ENCODE measurements at regions not wholly inside any gene's neighbourhood (a gene's known extent, or its start where the extent isn't known, plus 50 kb on each side); places are given as distances from the start of the nearest gene placed in this dataset.

DNA sequence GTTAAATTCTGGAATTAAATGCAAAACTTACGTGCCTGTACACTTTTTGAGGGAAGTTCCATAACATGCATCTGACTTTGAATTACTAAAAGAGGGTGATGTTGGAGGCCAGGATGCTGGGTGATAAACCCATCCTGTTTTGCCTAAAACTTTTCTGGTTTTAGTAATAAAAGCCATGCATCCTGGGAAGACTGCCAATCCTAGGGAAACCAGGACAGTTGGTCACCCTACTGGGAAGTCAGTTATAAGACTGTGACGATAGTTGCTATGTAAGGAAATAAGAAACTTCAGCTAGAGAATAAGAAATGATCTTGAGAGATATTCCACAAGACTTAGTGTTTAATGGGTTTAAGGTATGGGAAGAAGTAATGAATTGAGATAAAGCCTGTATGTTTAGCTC lies 336.6 kb upstream of the LYPLAL1 start:
- intact Hi-C loops (cut with DNase I) = no loop called here
- DNase-seq (ENCODE audit: low spot score) = no peak

DNA sequence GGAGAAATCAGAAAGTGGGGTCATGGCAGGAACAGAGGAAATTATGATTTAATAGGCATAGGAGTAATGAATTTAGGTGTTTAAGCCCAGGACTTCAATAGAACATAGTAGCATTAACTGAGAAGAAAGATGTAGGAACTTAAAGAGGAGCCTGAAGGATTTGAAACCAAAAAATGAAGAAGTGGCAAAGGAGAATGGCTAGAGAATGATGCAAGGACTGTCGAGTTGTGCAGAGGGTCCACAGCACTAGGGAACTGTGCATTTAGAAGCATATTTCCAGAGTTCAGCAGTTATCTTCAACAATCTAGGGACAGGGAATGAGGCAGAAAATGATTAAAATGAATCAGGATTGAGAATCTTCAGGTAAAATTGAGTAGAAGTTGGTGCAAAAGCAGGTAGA lies 328.1 kb upstream of the LYPLAL1 start:
- intact Hi-C loops (cut with DNase I) = no loop called here
- no peak for DNase-seq (ENCODE audit: low spot score)

DNA sequence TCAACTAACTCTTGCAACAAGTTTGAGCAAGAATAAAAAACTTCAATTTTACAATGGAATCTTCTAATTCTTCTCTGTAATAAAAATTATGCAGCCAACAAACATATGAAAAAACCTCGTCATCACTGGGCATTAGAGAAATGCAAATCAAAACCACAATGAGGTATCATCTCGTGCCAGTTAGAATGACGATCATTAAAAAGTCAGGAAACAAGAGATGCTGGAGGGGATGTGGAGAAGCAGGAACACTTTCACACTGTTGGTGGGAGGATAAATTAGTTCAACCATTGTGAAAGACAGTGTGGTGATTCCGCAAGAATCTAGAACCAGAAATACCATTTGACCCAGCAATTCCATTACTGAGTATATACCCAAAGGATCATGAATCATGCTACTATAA lies 327.5 kb upstream of the LYPLAL1 start:
- intact Hi-C loops (cut with DNase I) = no loop called here
- no peak for DNase-seq (ENCODE audit: low spot score)

DNA sequence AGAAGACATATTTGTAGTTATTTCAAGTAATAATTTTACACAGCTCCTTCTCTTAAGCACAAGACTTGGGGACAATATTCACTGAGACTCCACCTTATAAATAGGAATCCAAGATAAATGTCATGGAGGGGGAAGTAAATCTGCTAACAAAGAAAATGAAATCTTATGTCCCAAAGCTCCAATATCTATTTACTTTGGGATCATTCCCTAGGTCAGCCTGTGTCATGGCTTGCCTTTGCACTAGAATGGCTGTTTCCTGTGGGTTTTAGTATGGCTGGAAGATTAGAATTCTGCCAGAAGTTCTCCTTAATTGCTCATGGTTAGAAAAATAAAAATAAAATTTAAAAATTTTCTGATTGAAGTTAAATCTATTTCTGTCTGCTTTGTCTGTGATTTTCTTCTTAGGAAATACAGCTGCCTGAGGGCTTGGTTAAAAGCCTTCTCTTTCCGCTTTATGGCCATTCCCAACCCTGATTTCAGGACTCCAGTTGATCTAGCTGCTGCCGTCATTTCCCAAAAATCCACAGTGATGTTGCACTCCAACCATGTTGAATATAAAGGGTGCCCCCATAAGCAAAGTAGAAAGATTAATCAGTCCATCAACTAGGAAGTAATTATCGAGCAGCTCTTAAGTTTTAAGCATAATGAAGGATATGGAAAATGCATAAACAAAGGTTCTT lies 326.4 kb upstream of the LYPLAL1 start:
- DNase-seq (ENCODE audit: low spot score) = no peak
- intact Hi-C loops (cut with DNase I) = no loop called here

DNA sequence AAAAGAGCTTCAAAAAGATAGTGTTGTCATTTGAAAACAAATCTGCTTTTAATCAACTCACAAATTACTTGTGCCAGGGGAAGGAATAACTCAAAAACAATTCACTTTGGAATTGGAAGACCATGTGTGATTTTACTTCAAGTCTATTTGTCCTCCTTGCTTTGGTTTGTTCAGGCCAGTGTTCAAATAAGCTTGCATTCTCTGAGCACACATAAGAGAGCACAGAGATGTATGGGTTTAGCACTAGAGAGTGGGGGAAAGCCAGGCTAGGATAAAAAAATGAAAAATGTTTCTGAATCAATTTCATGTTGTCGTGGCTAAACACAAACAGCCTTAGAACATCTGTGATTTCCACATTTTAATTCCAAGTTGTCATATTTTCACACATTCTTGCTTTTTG lies 325.7 kb upstream of the LYPLAL1 start:
- DNase-seq (ENCODE audit: low spot score) = no peak
- intact Hi-C loops (cut with DNase I) = no loop called here

DNA sequence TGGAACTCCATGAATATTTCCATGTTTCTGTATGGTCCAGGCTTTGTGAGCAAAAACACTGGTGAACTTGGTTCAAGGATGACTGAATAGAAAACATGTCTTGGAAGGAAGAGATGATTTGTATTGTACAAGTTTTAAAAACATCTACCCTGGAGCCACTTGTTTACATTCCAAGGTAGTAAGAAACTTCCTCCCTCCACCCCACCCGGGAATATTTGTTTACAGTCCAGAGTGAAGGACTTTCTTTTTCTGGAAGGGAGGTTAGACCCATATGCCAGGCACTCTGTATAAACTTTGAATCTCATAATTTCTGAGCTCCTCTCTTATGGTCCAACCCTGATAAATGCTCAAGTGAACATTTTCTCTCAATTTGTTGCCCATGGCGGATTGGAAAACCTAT lies 323.3 kb upstream of the LYPLAL1 start:
- intact Hi-C loops (cut with DNase I) = no loop called here
- no peak for DNase-seq (ENCODE audit: low spot score)

DNA sequence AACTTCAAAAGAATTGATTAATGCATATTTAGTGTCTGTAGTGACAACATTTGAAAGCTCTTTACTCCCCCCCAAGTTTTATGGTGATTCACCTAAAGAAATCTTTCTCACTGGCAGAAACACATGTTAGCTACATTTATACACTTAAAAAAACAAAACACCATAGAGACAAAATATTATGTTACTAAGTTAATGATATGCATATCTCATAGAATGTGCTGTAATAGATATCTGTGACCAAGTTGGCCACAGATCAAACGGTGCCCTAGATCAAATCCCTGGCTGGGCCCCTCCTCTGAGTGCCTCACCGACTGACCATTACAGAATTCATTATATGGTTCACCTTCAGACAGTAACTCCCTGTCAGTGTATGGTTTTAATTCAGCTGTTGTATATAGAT lies 322.1 kb upstream of the LYPLAL1 start:
- intact Hi-C loops (cut with DNase I) = no loop called here
- no peak for DNase-seq (ENCODE audit: low spot score)

DNA sequence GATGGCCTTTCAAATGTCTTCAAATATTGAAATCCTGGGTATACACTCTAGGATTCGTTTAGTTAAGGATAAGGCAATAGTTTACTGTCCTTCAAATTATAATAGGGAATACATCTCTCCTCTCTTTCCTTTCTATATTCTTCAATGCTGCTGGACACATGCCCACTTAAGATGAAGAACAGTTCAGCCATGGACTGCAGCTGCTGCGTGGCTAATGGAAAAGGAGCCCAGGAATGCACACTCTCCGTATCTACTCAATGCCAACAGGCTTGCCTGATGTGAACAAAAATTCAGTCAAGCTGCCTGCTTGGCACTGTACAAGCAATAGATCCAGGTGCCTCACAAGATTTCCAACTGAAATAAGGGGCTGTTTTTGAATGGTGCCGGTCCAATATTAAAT lies 321.2 kb upstream of the LYPLAL1 start:
- DNase-seq (ENCODE audit: low spot score) = no peak
- intact Hi-C loops (cut with DNase I) = no loop called here

DNA sequence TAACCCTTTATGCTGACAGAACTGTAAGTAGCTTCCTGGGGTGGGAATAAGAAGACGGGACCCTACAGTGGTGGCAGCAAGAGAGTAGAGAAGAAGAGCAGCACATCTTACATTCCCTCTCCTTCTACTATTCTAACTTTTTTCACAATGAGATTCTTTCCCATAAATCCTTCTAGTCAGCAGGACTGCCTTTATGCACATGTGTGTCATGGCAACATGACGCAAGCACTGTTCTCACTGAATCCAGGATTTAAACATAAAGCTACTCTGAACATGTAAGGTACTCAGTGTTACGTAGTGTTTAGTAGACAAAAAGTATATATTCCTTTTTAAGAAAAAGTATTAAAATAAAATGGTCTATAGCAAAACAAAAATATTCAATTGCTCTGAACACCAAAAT lies 309.7 kb upstream of the LYPLAL1 start:
- no peak for DNase-seq (ENCODE audit: low spot score)
- intact Hi-C loops (cut with DNase I) = no loop called here

DNA sequence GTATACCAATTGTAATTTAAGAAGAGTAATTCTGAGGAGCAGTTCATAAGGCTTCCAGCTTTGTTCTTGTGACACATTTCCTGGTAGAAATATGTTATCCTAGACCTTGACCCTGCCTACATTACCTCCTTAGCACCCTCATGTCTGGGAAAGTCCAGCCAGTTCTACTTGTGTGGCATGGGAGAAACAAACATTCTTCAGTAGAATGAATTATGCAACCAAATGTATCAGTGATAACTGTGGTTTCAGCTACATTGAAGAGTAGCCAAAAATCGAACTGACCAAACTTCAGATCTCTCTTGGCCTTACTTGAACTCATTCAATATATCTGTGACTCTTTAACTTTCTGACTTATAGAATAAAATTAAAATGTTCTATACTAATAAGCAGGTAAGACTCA lies 308.1 kb upstream of the LYPLAL1 start:
- intact Hi-C loops (cut with DNase I) = no loop called here
- no peak for DNase-seq (ENCODE audit: low spot score)

DNA sequence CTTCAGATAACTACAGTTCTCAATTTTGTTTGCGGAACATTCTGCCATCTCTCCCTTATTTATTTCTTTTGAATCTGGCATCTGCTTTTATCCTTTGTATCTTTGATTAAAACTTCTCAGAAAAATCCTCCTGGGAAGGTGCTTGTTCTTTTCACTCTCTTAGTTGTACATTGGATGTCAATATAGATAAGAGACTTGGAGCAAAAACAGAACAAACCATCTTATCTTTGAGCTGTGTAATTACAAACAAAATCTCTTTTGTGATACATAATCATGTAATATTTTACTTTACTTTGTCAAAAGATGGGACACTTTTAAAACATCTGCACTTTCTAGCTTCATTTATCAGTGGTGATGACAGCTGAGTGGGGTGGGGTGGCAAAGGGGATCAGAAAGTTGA lies 307.2 kb upstream of the LYPLAL1 start:
- intact Hi-C loops (cut with DNase I) = no loop called here

DNA sequence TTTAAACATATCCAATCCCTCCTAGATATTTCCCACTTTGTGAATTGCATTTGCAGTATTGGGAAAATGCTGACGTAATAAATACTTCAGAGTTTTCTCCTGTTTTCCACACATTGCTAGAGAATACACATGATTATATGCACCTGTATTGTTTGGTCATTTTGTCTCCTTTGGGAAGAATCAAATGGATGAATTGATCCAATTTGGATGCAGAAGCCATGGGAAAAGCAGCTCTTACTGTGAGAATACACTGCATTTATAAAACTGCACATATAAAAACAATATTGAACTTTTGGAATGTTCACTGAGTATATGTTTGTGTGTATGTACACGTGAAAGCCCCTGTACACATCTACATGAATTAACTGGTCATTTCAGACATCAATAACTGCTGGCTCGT lies 306.6 kb upstream of the LYPLAL1 start:
- no peak for DNase-seq (ENCODE audit: low spot score)
- intact Hi-C loops (cut with DNase I) = no loop called here

More for the DNA sequence above, 307.2 kb upstream of the LYPLAL1 start:
- no peak for DNase-seq (ENCODE audit: low spot score)

DNA sequence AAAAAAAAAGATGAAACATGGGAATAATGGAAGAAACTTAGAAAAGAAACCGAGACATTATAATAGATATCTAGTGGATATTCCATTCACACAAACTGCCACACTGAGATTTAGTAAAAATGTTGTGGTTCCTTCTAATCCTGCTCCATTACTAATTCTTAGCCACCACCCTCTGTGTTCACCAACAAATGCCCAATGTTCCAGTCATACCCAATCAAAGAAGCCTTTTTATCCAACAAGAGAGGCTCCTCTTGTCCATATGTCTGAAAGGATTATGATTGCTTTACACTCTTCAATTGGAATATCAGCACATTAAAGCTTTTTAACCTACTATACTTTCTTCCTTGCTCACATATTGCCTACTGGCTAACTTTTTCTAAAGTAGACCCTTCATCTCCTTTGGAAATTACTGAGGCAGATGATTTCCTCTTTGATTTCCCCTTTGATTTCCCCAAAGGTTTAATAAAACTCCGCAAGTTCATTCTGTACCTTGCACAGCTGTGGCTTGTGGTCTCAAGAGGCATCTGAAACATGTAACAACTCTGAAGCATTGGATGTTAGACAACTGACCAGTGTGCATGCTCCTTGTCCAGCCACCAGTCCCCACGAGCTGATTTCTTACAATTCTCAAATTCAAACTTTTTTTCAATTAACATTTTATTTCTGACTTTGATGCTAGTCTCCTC lies 305.6 kb upstream of the LYPLAL1 start:
- DNase-seq (ENCODE audit: low spot score) = no peak
- intact Hi-C loops (cut with DNase I) = no loop called here

DNA sequence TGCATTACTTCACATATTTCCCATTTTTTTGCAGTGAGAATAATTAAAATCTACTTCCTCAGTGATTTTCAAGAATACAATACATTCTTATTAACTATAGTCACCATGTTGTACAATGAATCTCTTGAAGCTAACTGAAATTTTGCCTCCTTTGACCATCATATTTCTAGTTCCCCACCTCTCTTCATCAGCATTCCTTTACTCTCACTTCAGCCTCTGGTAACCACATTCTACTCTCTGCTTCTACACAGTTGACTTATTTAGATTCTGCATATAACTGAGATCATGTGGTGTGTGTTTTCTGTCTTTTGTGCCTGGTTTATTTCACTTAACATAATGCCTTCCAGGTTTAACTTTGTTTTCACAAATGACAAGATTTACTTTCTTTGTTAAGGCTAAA lies 304.4 kb upstream of the LYPLAL1 start:
- no peak for DNase-seq (ENCODE audit: low spot score)
- intact Hi-C loops (cut with DNase I) = no loop called here

DNA sequence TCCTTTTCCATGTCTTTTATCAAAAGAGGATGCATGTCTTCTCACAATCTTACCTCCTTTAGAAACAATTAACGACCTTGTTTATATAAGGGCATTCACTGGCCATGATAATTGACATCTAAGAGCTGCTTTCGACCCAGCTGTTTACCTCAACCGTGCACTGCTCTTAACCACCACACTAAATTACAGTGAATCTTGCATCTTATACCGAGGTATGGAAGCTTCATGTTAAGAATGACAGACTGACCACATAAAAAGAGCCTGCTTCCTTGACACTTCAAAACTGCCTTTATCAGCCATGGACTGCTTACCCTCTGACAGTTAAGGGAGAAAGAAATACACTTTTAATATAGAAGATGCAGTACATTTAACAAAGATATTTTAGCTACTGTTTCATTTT lies 301.7 kb upstream of the LYPLAL1 start:
- intact Hi-C loops (cut with DNase I) = no loop called here
- DNase-seq (ENCODE audit: low spot score) = no peak

DNA sequence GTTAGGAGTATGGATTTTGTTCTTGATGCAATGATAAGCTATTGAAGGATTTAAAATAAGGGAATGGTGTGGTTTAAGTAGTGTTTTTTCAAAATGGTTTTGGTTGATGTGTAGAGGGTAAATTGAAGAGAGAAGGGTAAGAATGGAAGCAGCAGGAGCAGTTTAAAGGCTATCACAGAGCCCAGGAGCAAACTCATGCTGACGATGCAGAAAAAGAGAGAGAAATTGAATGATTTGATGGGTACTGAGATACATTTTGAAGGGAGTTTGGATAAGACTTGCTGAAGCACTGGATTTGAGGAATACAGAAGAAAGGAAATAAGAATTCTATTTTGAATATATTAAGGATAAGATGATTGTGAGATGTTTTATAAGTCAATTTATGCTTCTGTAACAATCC lies 300.8 kb upstream of the LYPLAL1 start:
- DNase-seq (ENCODE audit: low spot score) = no peak
- intact Hi-C loops (cut with DNase I) = no loop called here

DNA sequence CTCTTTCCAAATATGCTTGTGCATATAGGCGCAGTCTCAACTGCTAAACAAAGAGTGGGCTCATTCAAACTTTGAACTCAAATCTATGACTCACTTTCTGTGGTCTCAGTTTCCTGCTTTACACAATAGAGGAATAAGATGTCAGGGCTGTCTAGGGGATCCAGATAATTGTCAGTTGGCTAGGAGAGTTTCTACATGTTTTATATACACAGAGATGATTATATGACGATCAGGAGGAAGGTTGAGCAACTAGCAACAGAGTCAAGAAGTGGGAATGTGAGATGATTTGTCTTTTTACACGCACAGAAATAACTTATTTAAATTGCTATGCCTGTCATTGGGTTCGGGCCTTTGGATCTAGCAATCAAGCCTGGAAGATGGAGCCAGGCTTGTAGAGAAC lies 299.4 kb upstream of the LYPLAL1 start:
- intact Hi-C loops (cut with DNase I) = no loop called here

DNA sequence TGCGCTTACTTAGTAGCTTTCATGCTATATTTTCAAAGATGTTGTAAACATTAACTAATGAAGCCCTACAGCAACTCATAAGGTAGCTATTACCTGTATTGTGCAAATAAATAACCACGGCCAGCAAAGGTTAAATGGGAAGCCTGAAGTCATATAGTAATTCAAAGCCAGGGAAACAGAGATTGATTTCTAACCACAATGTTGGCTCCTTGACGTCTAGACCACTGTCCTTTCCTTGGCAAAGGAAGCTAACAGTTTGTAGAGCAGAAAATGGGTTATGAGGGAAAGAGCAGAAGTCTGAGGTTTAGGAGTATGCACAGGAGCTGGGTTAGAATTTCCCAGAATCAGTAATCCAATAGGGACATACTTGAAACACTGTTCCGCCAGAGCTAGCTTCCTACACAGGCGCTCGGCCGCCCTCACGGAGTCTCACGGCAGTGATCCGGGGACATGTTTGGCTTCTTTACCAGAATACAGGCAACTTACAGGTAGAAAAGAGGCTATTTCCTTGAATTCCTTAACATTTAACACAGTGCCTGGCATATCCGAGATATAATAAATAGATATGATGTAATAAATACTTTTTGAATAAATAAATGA lies 298.8 kb upstream of the LYPLAL1 start:
- no peak for DNase-seq (ENCODE audit: low spot score)

More for the DNA sequence above, 299.4 kb upstream of the LYPLAL1 start:
- no peak for DNase-seq (ENCODE audit: low spot score)

DNA sequence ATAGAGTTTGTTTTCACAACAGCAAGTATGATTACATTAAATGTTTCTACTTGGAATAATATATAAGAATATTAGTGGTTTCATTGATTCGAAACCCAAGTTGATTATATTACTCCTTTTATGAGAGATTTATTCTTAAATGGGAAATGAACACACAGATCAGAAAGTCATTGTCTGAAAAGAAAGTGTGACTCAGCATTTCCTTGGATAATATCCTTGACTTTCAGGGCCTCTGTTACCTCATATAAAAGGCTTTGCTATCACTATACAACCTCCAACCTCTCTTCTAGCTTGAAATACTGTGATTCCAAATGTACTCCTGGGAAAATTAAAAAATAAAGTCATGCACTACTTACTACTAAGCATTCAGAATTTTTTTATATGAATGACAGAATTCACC lies 295.3 kb upstream of the LYPLAL1 start:
- intact Hi-C loops (cut with DNase I) = no loop called here
- DNase-seq (ENCODE audit: low spot score) = no peak

More for the DNA sequence above, 298.8 kb upstream of the LYPLAL1 start:
- intact Hi-C loops (cut with DNase I) = no loop called here

DNA sequence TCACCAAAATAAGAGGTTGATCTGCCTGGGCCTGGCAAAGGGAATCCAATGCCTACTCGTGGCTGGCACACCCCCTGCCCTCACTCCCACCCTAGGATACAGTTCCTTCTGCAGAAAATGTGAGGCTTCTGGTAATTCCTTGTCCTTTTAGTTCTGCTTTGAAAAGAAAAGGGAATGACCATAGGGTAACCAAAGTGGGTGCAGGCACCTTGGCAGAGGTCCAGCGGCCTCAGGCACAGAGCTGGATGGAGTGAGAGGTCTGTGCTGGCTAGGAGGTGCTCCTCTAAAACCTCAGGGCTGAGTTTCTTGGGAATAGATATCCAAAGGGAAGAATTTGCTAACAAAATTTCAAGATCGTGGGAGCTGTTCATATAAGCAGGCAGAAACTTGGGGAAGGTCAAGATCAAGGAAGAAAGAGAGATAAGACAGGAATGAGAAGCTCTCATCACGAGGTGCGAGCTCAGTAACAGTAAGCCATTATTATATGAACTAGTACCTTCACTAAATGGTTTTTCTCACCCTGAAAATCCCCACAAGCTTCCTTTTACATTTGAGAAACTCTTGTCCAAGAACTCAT lies 293.1 kb upstream of the LYPLAL1 start:
- intact Hi-C loops (cut with DNase I) = no loop called here

DNA sequence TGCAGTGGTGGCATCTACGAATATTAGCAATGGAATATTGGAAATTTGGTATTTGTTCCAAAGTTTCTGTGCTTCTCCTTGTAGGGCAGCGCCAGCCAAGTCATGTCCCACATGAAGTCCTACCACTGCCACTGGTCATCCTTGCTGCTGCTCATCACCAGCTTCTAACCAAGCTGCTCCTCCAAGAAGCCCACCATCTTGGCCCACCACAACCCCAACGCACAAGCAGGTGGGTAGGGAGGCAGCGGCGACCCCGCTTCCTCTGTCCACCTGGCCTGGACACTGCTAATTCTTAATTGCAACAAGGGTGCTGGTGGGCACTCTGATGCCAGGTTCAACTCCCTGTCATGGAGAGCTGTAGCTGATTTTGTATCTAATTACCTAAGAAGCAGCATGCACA lies 291.2 kb upstream of the LYPLAL1 start:
- DNase-seq (ENCODE audit: low spot score) = no peak
- intact Hi-C loops (cut with DNase I) = no loop called here

More for the DNA sequence above, 293.1 kb upstream of the LYPLAL1 start:
- no peak for DNase-seq (ENCODE audit: low spot score)
